Epithelial cell of proximal tubule (primary cell): ENCODE measurements at regions not wholly inside any gene's neighbourhood (a gene's known extent, or its start where the extent isn't known, plus 50 kb on each side); places are given as distances from the start of the nearest gene placed in this dataset.

Source experiments
- DNase-seq: peaks from one replicate; pipeline ENCODE4 v3.0.0-alpha.2; 2011; ENCODE audit warnings: low read depth
- H3K4me3 ChIP-seq: 2 replicates; pipeline ENCODE4 v1.5.1; 2011; ENCODE audit warnings: low read depth, mild to moderate bottlenecking, low read length
- TF ChIP-seq, protein P1 (sequence below): conservative IDR thresholded peaks from 2 replicates; pipeline ENCODE4 v1.5.1; 2012; ENCODE audit warnings: low read depth, mild to moderate bottlenecking, low read length

DNA sequence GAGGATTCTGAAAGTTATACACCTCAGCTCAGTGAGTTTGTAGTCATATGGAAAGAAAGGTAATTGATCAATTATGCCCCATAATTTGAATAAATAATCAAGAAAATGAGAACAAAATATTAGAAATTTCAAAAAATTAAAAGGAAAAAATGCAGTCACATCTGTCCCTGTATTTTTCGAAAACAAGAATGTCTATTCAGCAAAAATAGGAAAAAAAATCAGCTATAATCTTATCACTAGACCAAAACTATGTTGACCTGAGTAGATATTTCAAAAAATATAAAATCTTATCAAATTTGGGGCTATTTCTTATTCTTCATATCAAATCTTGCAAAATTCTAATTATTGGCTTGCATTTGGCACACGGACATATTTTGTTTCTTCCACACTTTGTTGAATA lies 501.2 kb upstream of the CNTN3 start:
- TF ChIP-seq, protein P1, sequence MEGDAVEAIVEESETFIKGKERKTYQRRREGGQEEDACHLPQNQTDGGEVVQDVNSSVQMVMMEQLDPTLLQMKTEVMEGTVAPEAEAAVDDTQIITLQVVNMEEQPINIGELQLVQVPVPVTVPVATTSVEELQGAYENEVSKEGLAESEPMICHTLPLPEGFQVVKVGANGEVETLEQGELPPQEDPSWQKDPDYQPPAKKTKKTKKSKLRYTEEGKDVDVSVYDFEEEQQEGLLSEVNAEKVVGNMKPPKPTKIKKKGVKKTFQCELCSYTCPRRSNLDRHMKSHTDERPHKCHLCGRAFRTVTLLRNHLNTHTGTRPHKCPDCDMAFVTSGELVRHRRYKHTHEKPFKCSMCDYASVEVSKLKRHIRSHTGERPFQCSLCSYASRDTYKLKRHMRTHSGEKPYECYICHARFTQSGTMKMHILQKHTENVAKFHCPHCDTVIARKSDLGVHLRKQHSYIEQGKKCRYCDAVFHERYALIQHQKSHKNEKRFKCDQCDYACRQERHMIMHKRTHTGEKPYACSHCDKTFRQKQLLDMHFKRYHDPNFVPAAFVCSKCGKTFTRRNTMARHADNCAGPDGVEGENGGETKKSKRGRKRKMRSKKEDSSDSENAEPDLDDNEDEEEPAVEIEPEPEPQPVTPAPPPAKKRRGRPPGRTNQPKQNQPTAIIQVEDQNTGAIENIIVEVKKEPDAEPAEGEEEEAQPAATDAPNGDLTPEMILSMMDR, result no peak
- H3K4me3 ChIP-seq, result no peak overlapping the region
- DNase-seq, result no peak

DNA sequence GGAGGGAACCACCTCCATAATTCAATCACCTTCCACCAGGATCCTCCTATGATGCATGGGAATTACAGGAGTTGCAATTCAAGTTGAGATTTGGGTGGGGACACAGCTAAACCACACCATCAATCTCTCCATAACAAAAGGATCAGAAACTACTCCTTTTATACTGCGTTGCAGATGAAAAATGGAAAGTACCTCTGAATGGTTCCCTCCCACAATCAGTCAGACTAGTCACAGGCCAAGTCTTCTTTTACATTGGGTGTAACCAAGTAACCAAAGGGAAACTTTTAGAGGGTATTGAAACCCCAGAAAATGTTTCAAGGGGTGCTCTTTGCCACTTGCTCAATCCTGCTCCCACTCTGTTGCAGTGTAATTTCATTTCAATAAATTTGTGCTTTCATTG lies 504.3 kb upstream of the CNTN3 start:
- DNase-seq, result no peak
- TF ChIP-seq, protein P1, result no peak
- no peak overlapping the region for H3K4me3 ChIP-seq

DNA sequence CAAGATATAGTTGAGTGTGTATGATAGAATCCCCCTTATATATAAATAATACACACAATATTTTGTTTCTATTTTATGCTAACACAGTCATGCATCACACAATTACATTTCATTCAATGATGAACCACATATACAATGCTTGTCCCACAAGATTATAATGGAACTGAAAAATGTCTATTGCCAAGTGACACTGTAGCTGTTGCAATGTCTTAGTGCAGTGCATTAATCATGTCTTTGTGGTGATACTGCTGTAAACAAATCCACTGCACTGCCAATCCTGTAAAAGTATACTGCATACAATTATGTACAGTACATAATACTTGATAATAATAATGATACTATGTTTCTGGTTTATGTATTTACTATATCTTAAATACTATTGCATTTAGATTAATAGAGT lies 512.1 kb upstream of the CNTN3 start:
- TF ChIP-seq, protein P1, result no peak
- DNase-seq, result no peak
- H3K4me3 ChIP-seq, result no peak overlapping the region

DNA sequence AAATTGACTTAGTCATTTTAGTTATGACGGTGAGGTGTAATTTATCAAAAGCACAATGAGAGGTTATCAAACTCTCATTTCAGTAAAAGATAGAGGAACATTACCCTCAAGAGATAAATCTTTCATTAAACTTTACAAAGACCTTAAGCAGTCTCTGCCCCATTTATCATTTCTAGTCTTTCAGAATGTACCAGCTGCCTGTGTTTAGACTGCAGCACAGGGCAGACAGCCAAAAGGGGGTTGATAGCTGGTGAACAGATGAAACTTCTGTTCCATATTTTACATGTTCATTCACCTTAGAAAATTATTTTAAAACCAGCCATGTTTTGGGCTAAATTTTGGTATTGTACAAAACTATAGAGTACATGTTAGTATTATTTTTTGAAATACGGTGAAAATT lies 514.6 kb upstream of the CNTN3 start:
- DNase-seq, result no peak
- H3K4me3 ChIP-seq, result no peak overlapping the region
- TF ChIP-seq, protein P1, result no peak

DNA sequence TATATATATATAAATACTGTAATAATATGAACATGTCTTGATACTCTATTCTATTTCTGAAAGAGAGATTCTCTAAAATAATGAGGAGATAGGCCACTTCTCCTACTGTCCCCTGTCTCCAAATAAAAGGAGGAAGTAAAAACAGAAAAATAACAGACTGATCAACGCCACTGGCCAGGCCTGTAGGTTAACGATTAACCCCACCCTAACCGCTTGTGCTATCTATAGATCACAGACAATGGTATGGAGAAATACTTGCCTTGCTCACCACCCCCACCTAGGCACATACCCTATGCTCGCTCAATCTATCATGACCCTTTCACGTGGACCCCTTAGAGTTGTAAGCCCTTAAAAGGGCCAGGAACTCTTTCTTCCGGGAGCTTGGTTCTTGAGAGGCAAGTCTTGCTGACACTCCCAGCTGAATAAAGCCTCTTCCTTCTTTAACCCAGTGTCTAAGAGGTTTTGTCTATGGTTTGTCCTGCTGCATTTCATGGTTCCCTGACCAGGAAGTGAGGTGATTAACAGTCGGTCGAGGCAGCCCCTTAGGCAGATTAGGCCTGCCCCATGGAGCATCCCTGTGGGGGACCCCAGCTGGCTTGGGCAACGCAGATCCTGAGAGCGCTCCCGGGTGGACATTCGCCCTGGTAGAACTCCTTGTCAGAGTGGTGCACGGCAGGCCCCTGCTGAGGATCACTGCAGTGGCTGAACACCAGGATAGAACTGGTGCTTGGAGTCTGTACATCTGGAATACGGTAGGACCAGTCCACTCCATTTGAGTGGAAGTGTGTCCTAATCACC lies 521.8 kb upstream of the CNTN3 start:
- H3K4me3 ChIP-seq, result no peak overlapping the region
- TF ChIP-seq, protein P1, result no peak
- no peak for DNase-seq

DNA sequence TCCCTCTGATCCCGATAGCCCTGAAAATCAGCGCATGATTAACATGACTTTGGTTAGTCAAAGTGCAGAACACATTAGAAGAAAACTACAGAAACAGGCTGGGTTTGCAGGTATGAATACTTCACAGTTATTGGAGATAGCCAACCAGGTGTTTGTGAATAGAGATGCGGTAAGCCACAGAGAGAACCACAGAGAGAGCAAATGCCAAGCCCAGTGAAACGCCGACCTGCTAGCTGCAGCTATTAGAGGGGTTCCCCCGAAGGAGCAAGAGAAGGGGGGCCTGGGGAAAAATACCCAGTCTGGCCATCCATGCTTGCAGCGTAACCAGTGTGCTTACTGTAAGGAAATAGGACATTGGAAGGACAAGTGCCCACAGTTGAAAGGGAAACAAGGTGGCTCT lies 523.9 kb upstream of the CNTN3 start:
- H3K4me3 ChIP-seq, result no peak overlapping the region
- DNase-seq, result no peak
- TF ChIP-seq, protein P1, result no peak
